Transverse colon (tissue), 4 donors: ENCODE measurements at regions not wholly inside any gene's neighbourhood (a gene's known extent, or its start where the extent isn't known, plus 50 kb on each side); places are given as distances from the start of the nearest gene placed in this dataset.

Experiments
- CTCF ChIP-seq, 5 experiments: fragments of 200-600 bp in 3 of 5; fragments of 450-650 bp in 2 of 5; sonication (generic) in 3 of 5; IDR thresholded peaks; 1 replicate in 2 of 5; 2 replicates in 3 of 5; pipeline ENCODE4 v1.5.1; 2016 to 2017; ENCODE audit warnings: antibody characterized with exemption in 5 of 5, inconsistent platforms in 3 of 5, mild to moderate bottlenecking in 2 of 5, moderate library complexity in 1 of 5
- EP300 ChIP-seq: sonication (generic); formaldehyde crosslinking; IDR thresholded peaks from one replicate; pipeline ENCODE4 v1.6.1; 2017; ENCODE audit warnings: antibody characterized with exemption, low read depth
- POLR2A ChIP-seq: fragments of 450-650 bp; IDR thresholded peaks from one replicate; pipeline ENCODE4 v1.6.1; 2016; ENCODE audit warnings: antibody characterized with exemption, mild to moderate bottlenecking, moderate library complexity
- POLR2AphosphoS5 ChIP-seq, 3 donors: sonication (generic); formaldehyde crosslinking; IDR thresholded peaks; one replicate each; pipeline ENCODE4 v1.6.1; 2016; ENCODE audit warnings: antibody characterized with exemption in 3 of 3

GRCh38 chr9:38329968-38330367 is 62.5 kb upstream of the ALDH1B1 start:
- no peak for TF ChIP-seq CTCF (IDR thresholded peaks at IDR 0.05)
- no peak for TF ChIP-seq POLR2A
- no peak for TF ChIP-seq POLR2AphosphoS5 (IDR thresholded peaks at IDR 0.05)
- TF ChIP-seq EP300, result no peak
